ENCODE measurements at regions not wholly inside any gene's neighbourhood (a gene's known extent, or its start where the extent isn't known, plus 50 kb on each side); places are given as distances from the start of the nearest gene placed in this dataset.

DNA sequence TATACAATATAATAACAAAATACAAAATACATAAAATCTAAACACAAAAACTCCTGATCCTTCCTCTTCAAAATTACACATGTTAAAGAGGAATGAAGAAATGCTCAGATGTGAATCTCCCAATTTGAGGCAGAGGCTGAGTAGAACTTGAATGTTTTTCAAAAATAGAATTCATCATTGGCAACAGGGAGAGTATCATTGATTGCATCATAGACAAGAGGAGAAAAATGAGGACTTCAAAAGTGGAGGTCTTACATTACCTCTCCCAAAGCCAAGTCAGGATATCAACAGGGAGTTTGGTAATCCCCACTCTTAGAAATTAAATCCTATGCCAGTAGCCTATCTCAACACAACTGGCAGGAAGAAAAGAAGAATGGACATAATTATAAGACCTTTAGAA, 2023.9 kb upstream of the CELF4 start:
- Histone ChIP-seq H3K4me2 (ENCODE audit: low read length) (no peak overlapping the region), H4K20me1 (ENCODE audit: control insufficient read depth, insufficient read depth, low read depth, low read length) (no peaks in the 10 kb centered on the region), H3K4me1 (ENCODE audit: control insufficient read depth, low read length) (no peaks in the 10 kb centered on the region), H3K4me3 (ENCODE audit: low read length) (no peak overlapping the region), H3K9me3 (ENCODE audit: control insufficient read depth, insufficient read depth, low read length) (peaks cover 3% of the 10 kb centered on the region; the same call in 1 of the 2 replicates), H3K9me2 (replicated peaks; ENCODE audit: control insufficient read depth, low read length) (no peaks in the 10 kb centered on the region), H3K36me3 (ENCODE audit: control insufficient read depth, low read length) (no peaks in the 10 kb centered on the region), H3F3A (ENCODE audit: control insufficient read depth, insufficient read depth) (no peaks in the 10 kb centered on the region), H3K27me3 (ENCODE audit: control insufficient read depth, low read length) (no peaks in the 10 kb centered on the region), H3K79me2 (ENCODE audit: control insufficient read depth, low read length) (no peaks in the 10 kb centered on the region), H3K27ac (ENCODE audit: low read depth, low read length) (no peak overlapping the region)
- no peak for TF ChIP-seq EZH2phosphoT487 (IDR thresholded peaks at IDR 0.05; ENCODE audit: borderline replicate concordance, low read length)
- TF ChIP-seq, protein P1, sequence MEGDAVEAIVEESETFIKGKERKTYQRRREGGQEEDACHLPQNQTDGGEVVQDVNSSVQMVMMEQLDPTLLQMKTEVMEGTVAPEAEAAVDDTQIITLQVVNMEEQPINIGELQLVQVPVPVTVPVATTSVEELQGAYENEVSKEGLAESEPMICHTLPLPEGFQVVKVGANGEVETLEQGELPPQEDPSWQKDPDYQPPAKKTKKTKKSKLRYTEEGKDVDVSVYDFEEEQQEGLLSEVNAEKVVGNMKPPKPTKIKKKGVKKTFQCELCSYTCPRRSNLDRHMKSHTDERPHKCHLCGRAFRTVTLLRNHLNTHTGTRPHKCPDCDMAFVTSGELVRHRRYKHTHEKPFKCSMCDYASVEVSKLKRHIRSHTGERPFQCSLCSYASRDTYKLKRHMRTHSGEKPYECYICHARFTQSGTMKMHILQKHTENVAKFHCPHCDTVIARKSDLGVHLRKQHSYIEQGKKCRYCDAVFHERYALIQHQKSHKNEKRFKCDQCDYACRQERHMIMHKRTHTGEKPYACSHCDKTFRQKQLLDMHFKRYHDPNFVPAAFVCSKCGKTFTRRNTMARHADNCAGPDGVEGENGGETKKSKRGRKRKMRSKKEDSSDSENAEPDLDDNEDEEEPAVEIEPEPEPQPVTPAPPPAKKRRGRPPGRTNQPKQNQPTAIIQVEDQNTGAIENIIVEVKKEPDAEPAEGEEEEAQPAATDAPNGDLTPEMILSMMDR (IDR thresholded peaks at IDR 0.05; ENCODE audit: low read depth, low read length, poor library complexity, severe bottlenecking), result no peak

DNA sequence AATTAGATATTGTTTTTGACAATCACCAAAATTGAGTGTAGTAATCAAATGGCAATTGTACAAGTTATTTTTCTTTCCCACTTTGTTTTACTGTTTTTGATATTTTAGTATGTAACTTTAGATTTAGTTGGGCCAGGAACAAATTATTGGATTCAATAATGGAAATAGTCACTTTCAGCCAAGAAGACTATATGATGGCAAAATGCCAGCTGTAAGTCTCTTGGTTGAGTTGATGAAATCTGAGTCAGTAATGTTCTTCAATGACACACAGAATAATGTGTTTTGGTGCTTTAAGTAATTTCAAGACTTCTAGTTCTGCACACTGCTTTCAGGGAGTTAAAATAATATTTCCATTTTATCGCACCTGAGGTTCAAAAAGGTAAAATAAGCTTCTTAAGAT, 2022.0 kb upstream of the CELF4 start:
- H3K4me1 ChIP-seq (ENCODE audit: control insufficient read depth, low read length), result no peaks in the 10 kb centered on the region
- no peaks in the 10 kb centered on the region for H3F3A ChIP-seq (ENCODE audit: control insufficient read depth, insufficient read depth)
- H3K9me2 ChIP-seq (replicated peaks; ENCODE audit: control insufficient read depth, low read length), result no peaks in the 10 kb centered on the region
- H3K9me3 ChIP-seq (ENCODE audit: control insufficient read depth, insufficient read depth, low read length), result peaks cover 3% of the 10 kb centered on the region; the same call in 1 of the 2 replicates
- H3K27me3 ChIP-seq (ENCODE audit: control insufficient read depth, low read length), result no peaks in the 10 kb centered on the region
- H3K79me2 ChIP-seq (ENCODE audit: control insufficient read depth, low read length), result no peaks in the 10 kb centered on the region
- no peak for TF ChIP-seq EZH2phosphoT487 (IDR thresholded peaks at IDR 0.05; ENCODE audit: borderline replicate concordance, low read length)
- TF ChIP-seq, protein P1 (IDR thresholded peaks at IDR 0.05; ENCODE audit: low read depth, low read length, poor library complexity, severe bottlenecking), result no peak
- H4K20me1 ChIP-seq (ENCODE audit: control insufficient read depth, insufficient read depth, low read depth, low read length), result no peaks in the 10 kb centered on the region
- H3K27ac ChIP-seq (ENCODE audit: low read depth, low read length), result no peak overlapping the region
- H3K36me3 ChIP-seq (ENCODE audit: control insufficient read depth, low read length), result no peaks in the 10 kb centered on the region
- H3K4me3 ChIP-seq (ENCODE audit: low read length), result no peak overlapping the region
- H3K4me2 ChIP-seq (ENCODE audit: low read length), result no peak overlapping the region

DNA sequence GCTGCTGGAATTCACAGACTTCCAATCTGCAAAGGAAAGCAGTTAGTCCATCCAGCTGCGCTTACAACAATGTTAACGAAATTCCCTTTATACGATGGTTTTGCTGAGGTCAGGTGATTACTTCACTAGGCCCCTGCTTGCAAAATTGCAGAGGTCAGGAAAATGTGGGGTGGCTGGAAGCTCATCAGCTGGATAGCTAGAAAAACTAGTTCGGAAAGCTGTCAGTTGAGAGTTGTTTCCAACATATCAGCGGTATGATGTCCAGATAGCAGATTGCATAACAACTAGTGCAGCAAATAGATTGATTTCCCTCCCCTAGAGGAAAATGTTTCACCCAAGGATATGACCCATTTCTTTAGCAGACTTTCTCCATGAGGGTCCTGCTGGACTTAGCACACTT, 2021.1 kb upstream of the CELF4 start:
- H3K27ac ChIP-seq (ENCODE audit: low read depth, low read length), result no peak overlapping the region
- no peaks in the 10 kb centered on the region for H3K36me3 ChIP-seq (ENCODE audit: control insufficient read depth, low read length)
- no peaks in the 10 kb centered on the region for H3K9me2 ChIP-seq (replicated peaks; ENCODE audit: control insufficient read depth, low read length)
- H3K4me3 ChIP-seq (ENCODE audit: low read length), result no peak overlapping the region
- TF ChIP-seq EZH2phosphoT487 (IDR thresholded peaks at IDR 0.05; ENCODE audit: borderline replicate concordance, low read length), result no peak
- TF ChIP-seq, protein P1 (IDR thresholded peaks at IDR 0.05; ENCODE audit: low read depth, low read length, poor library complexity, severe bottlenecking), result no peak
- H3K4me2 ChIP-seq (ENCODE audit: low read length), result no peak overlapping the region
- H3K4me1 ChIP-seq (ENCODE audit: control insufficient read depth, low read length), result no peaks in the 10 kb centered on the region
- H4K20me1 ChIP-seq (ENCODE audit: control insufficient read depth, insufficient read depth, low read depth, low read length), result no peaks in the 10 kb centered on the region
- peaks cover 3% of the 10 kb centered on the region; the same call in 1 of the 2 replicates for H3K9me3 ChIP-seq (ENCODE audit: control insufficient read depth, insufficient read depth, low read length)
- H3F3A ChIP-seq (ENCODE audit: control insufficient read depth, insufficient read depth), result no peaks in the 10 kb centered on the region
- no peaks in the 10 kb centered on the region for H3K27me3 ChIP-seq (ENCODE audit: control insufficient read depth, low read length)
- no peaks in the 10 kb centered on the region for H3K79me2 ChIP-seq (ENCODE audit: control insufficient read depth, low read length)

Data from DOHH2 (cell line).